Spleen (tissue), 7 donors: ENCODE measurements at regions not wholly inside any gene's neighbourhood (a gene's known extent, or its start where the extent isn't known, plus 50 kb on each side); places are given as distances from the start of the nearest gene placed in this dataset.
"Not testable (repeated sequence)": the region's sequence is repeated elsewhere in the genome, so short reads cannot be mapped to it uniquely, and the experiment has no call there.

ENCODE experiments used
- CTCF ChIP-seq, 11 experiments: fragments of 200-600 bp in 7 of 11; fragments of 450-650 bp in 4 of 11; sonication (generic) in 4 of 11; IDR thresholded peaks in 8 of 11; conservative IDR thresholded peaks in 3 of 11; 1 replicate in 7 of 11; 2 replicates in 4 of 11; pipeline versions ENCODE4 v1.4.0 to v1.8.0; 2016 to 2021; ENCODE audit warnings: antibody characterized with exemption in 11 of 11, inconsistent platforms in 4 of 11, mild to moderate bottlenecking in 1 of 11
- POLR2A ChIP-seq, 3 donors: fragments of 450-650 bp; IDR thresholded peaks; one replicate each; pipeline ENCODE4 v1.5.1; 2017; ENCODE audit warnings: antibody characterized with exemption in 3 of 3, mild to moderate bottlenecking in 1 of 3
- donor health status: DM: no; HTN: no; CAD: no; lungs with moderate emphysema.
- donor health status: DM: no; HTN: no; CAD: no.
- donor health status: DM: no; HTN: no; CAD: no.

GRCh38 chr6:57870083-57870482, 552.7 kb downstream of the PRIM2 start:
- not testable (repeated sequence) for TF ChIP-seq POLR2A (IDR thresholded peaks at IDR 0.05); CTCF (IDR thresholded peaks at IDR 0.05 in 8 of 11, conservative IDR thresholded peaks at IDR 0.05 in 3 of 11)
